ENCODE measurements at regions not wholly inside any gene's neighbourhood (a gene's known extent, or its start where the extent isn't known, plus 50 kb on each side); places are given as distances from the start of the nearest gene placed in this dataset.

GRCh38 chr14:50051706-50052105 lies 64.7 kb downstream of the VCPKMT start:
- no peaks in the 10 kb centered on the region for H3K9me3 ChIP-seq (ENCODE audit: low read length)
- DNase-seq (ENCODE audit: low spot score) = no peak
- H3K27ac ChIP-seq (ENCODE audit: low read depth, low read length, poor library complexity, severe bottlenecking) = no peak overlapping the region
- no peak overlapping the region for H3K4me2 ChIP-seq (ENCODE audit: low read length)
- H4K20me1 ChIP-seq (ENCODE audit: insufficient read depth, low read length) = no peaks in the 10 kb centered on the region
- H3K36me3 ChIP-seq (ENCODE audit: insufficient read depth, low read length) = no peaks in the 10 kb centered on the region
- POLR2A ChIA-PET = no interaction called here
- H3K79me2 ChIP-seq (ENCODE audit: insufficient read depth, low read depth, low read length) = no peaks in the 10 kb centered on the region
- TF ChIP-seq CTCF (conservative IDR thresholded peaks at IDR 0.05; ENCODE audit: low read length) (no peak), EZH2phosphoT487 (IDR thresholded peaks at IDR 0.05; ENCODE audit: borderline replicate concordance, low read depth, low read length) (no peak)
- H3K9me2 ChIP-seq (ENCODE audit: insufficient read depth, low read length) = no peaks in the 10 kb centered on the region
- intact Hi-C loops (cut with micrococcal nuclease; ENCODE audit: unreplicated experiment) = no loop called here
- BruUV-seq (replicated peaks) = no TSS peak
- no peak overlapping the region for H2AFZ ChIP-seq (ENCODE audit: low read length)
- H3K4me1 ChIP-seq (ENCODE audit: insufficient read depth, low read length, poor library complexity, severe bottlenecking) = peaks cover 15% of the 10 kb centered on the region
- H3K4me3 ChIP-seq (ENCODE audit: low read depth, low read length, poor library complexity, severe bottlenecking) = no peak overlapping the region
- CTCF ChIA-PET (ENCODE audit: unreplicated experiment) = no interaction called here

DNA sequence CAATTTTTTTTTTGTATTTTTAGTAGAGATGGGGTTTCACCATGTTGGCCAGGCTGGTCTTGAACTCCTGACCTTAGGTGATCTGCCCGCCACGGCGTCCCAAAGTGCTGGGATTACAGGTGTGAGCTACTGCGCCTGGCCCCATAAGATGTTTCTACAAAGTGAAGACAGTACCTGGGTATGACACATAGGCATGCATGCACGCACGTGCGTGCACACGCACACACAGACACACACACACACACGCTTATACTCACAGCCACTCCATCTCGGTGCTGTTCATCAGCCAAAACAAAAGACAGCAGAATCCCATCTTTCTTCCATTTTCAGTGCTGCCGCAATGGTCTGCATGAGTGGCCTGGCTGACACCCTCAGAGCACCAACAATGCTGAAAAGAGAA lies 63.9 kb downstream of the VCPKMT start:
- H3K9me3 ChIP-seq (ENCODE audit: low read length) = no peaks in the 10 kb centered on the region
- no peak for DNase-seq (ENCODE audit: low spot score)
- CTCF ChIA-PET (ENCODE audit: unreplicated experiment) = no interaction called here
- BruUV-seq (replicated peaks) = no TSS peak
- H2AFZ ChIP-seq (ENCODE audit: low read length) = no peak overlapping the region
- intact Hi-C loops (cut with micrococcal nuclease; ENCODE audit: unreplicated experiment) = no loop called here
- H3K4me2 ChIP-seq (ENCODE audit: low read length) = no peak overlapping the region
- H3K9me2 ChIP-seq (ENCODE audit: insufficient read depth, low read length) = no peaks in the 10 kb centered on the region
- H3K4me1 ChIP-seq (ENCODE audit: insufficient read depth, low read length, poor library complexity, severe bottlenecking) = peaks cover 8% of the 10 kb centered on the region
- no peaks in the 10 kb centered on the region for H3K79me2 ChIP-seq (ENCODE audit: insufficient read depth, low read depth, low read length)
- H3K4me3 ChIP-seq (ENCODE audit: low read depth, low read length, poor library complexity, severe bottlenecking) = no peak overlapping the region
- TF ChIP-seq EZH2phosphoT487 (IDR thresholded peaks at IDR 0.05; ENCODE audit: borderline replicate concordance, low read depth, low read length) = no peak
- no peaks in the 10 kb centered on the region for H3K36me3 ChIP-seq (ENCODE audit: insufficient read depth, low read length)
- POLR2A ChIA-PET = no interaction called here
- no peak overlapping the region for H3K27ac ChIP-seq (ENCODE audit: low read depth, low read length, poor library complexity, severe bottlenecking)
- no peaks in the 10 kb centered on the region for H4K20me1 ChIP-seq (ENCODE audit: insufficient read depth, low read length)

DNA sequence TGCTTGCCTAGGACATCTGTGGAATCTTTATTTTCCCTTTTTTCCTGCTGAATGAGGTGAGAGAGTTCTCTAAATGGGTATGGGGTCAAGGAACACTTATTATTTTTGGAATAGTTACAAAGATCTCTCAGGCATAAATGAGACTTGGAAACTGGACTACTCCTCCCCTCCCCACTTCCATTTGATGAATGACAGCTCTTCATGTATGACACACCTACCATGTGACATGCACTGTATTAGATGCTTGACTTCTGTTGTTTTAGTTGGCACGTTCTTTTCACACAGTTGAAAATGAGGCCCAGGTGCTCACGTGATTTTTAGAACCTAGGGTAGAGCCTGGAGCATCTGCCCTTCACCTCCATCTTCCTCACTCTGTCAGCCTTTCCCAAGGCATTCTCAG lies 62.4 kb downstream of the VCPKMT start:
- TF ChIP-seq CTCF (conservative IDR thresholded peaks at IDR 0.05; ENCODE audit: low read length) (no peak), EZH2phosphoT487 (IDR thresholded peaks at IDR 0.05; ENCODE audit: borderline replicate concordance, low read depth, low read length) (no peak)
- no peak overlapping the region for H3K4me3 ChIP-seq (ENCODE audit: low read depth, low read length, poor library complexity, severe bottlenecking)
- H3K4me1 ChIP-seq (ENCODE audit: insufficient read depth, low read length, poor library complexity, severe bottlenecking) = peaks cover 5% of the 10 kb centered on the region
- H3K4me2 ChIP-seq (ENCODE audit: low read length) = no peak overlapping the region
- CTCF ChIA-PET (ENCODE audit: unreplicated experiment) = no interaction called here
- no peak for DNase-seq (ENCODE audit: low spot score)
- no peak overlapping the region for H2AFZ ChIP-seq (ENCODE audit: low read length)
- no peak overlapping the region for H3K27ac ChIP-seq (ENCODE audit: low read depth, low read length, poor library complexity, severe bottlenecking)
- no peaks in the 10 kb centered on the region for H3K9me3 ChIP-seq (ENCODE audit: low read length)
- H3K79me2 ChIP-seq (ENCODE audit: insufficient read depth, low read depth, low read length) = no peaks in the 10 kb centered on the region
- H3K36me3 ChIP-seq (ENCODE audit: insufficient read depth, low read length) = no peaks in the 10 kb centered on the region
- no TSS peak for BruUV-seq (replicated peaks)
- no peaks in the 10 kb centered on the region for H3K9me2 ChIP-seq (ENCODE audit: insufficient read depth, low read length)
- H4K20me1 ChIP-seq (ENCODE audit: insufficient read depth, low read length) = no peaks in the 10 kb centered on the region
- POLR2A ChIA-PET = no interaction called here
- intact Hi-C loops (cut with micrococcal nuclease; ENCODE audit: unreplicated experiment) = no loop called here
